ENCODE measurements at regions not wholly inside any gene's neighbourhood (a gene's known extent, or its start where the extent isn't known, plus 50 kb on each side); places are given as distances from the start of the nearest gene placed in this dataset.

DNA sequence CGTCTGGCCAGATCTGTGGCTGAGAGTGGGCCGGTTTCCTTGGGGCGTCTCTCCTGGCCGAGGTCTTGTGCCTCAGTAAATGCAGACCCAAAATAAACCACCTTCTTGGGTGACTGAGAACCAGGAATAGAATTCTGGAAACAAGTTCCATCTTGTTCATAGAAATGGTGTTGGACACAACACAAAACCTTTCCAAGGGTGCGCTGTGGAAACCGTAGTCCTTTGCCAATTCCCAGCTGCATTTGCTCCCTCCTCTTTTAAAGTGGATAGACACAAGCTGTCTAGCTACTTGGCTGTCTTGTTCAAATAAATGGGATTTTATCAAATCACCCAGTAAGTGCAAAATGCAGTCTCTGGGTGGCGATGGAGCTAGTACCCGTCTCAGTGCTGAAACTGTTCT lies 300.2 kb downstream of the SHANK2 start:
- whole genome bisulfite sequencing (ENCODE audit: insufficient coverage, low coverage, low lambda C conversion rate, missing lambda C conversion rate), result 95% methylated on average over 6 of the region's 8 CpGs
- peak in 1 of 3 donors; percentile 13 for DNase-seq

GRCh38 chr11:70953720-70954119 lies 298.7 kb downstream of the SHANK2 start:
- no peak for ATAC-seq
- peak in 1 of 3 donors; percentile 19 for DNase-seq
- H3K27ac ChIP-seq, result no peak overlapping the region
- H3K4me1 ChIP-seq, result peaks cover 0 to 7% (median 3%) of the 10 kb centered on the region in 4 donors
- no CpG with 5 or more reads among the region's 6 CpGs for WGBS (ENCODE audit: insufficient coverage, low coverage, low lambda C conversion rate, missing lambda C conversion rate)
- no peaks in the 10 kb centered on the region for H3K9me3 ChIP-seq
- H3K4me3 ChIP-seq, result no peak overlapping the region
- intact Hi-C loops (cut with DNase I), result no loop called here
- H3K36me3 ChIP-seq, result no peaks in the 10 kb centered on the region
- H3K27me3 ChIP-seq, result no peaks in the 10 kb centered on the region
- TF ChIP-seq POLR2A (IDR thresholded peaks at IDR 0.05) (no peak), CTCF (IDR thresholded peaks at IDR 0.05) (no peak)

More for the DNA sequence above, 300.2 kb downstream of the SHANK2 start:
- Histone ChIP-seq H3K4me3 (no peak overlapping the region), H3K9me3 (no peaks in the 10 kb centered on the region), H3K27me3 (no peaks in the 10 kb centered on the region), H3K36me3 (no peaks in the 10 kb centered on the region), H3K27ac (no peak overlapping the region), H3K4me1 (peaks cover 0 to 11% (median 3%) of the 10 kb centered on the region in 4 donors)
- ATAC-seq, result no peak
- intact Hi-C loops (cut with DNase I), result no loop called here
- TF ChIP-seq CTCF (IDR thresholded peaks at IDR 0.05) (no peak), POLR2A (IDR thresholded peaks at IDR 0.05) (no peak)

GRCh38 chr11:70954471-70954870 lies 297.9 kb downstream of the SHANK2 start:
- Histone ChIP-seq H3K27ac (no peak overlapping the region), H3K36me3 (no peaks in the 10 kb centered on the region), H3K4me3 (no peak overlapping the region), H3K9me3 (no peaks in the 10 kb centered on the region), H3K27me3 (no peaks in the 10 kb centered on the region), H3K4me1 (peaks cover 0 to under 1% (median 0%) of the 10 kb centered on the region in 4 donors)
- ATAC-seq, result no peak
- no peak for TF ChIP-seq CTCF (IDR thresholded peaks at IDR 0.05)
- intact Hi-C loops (cut with DNase I), result no loop called here
- DNase-seq, result peak in 1 of 3 donors; percentile 38
- WGBS (ENCODE audit: insufficient coverage, low coverage, low lambda C conversion rate, missing lambda C conversion rate), result 50% methylated on average over 1 of the region's 10 CpGs

Small RNA genes in the stretch of these regions (microRNA-seq; reads per million reads assigned to microRNA genes)
- 13.3 to 23.2 reads per million in 2 donors for gene MIR3664

Small RNA genes in the stretch of these regions (small RNA-seq; reads per million reads assigned to genes)
- gene MIR3664 (0.10 to 2.2 reads per million in 2 experiments), gene RF00019 (0 reads per million in 2 experiments)
